H1 (cell line): ENCODE measurements at regions not wholly inside any gene's neighbourhood (a gene's known extent, or its start where the extent isn't known, plus 50 kb on each side); places are given as distances from the start of the nearest gene placed in this dataset.
A peak's percentile ranks its signal among the peaks of the same experiment; 100 is the strongest.

Experiments
- BACH1 ChIP-seq: IDR thresholded peaks from 2 replicates; pipeline ENCODE4 v1.6.1; 2012; ENCODE audit warnings: low read length, improper control_type of control experiment
- CTCF ChIP-seq, 3 experiments: IDR thresholded peaks; 1 replicate in 2 of 3; 2 replicates in 1 of 3; pipeline versions ENCODE4 v1.5.1 to v1.6.1; 2011; ENCODE audit warnings: low read length in 3 of 3, mild to moderate bottlenecking in 3 of 3, inconsistent platforms in 2 of 3, low read depth in 1 of 3, moderate library complexity in 1 of 3; ENCODE audit not compliant: insufficient read depth in 1 of 3; ENCODE audit errors: control extremely low read depth in 1 of 3
- EZH2 ChIP-seq: fragments of 200-600 bp; sonication (generic); IDR thresholded peaks from 2 replicates; pipeline ENCODE4 v1.7.1; 2012; ENCODE audit warnings: low read depth, mild to moderate bottlenecking, moderate library complexity, low read length, inconsistent platforms; ENCODE audit not compliant: severe bottlenecking
- HDAC6 ChIP-seq: IDR thresholded peaks from one replicate; pipeline ENCODE4 v1.7.1; 2012; ENCODE audit warnings: low read depth, mild to moderate bottlenecking, inconsistent platforms, low read length, moderate library complexity
- JUND ChIP-seq: IDR thresholded peaks from 2 replicates; pipeline ENCODE4 v1.6.1; 2011; ENCODE audit warnings: mild to moderate bottlenecking, improper control_type of control experiment, low read length
- KDM5A ChIP-seq: fragments of 200-600 bp; IDR thresholded peaks from 2 replicates; pipeline ENCODE4 v1.7.1; 2012; ENCODE audit warnings: mild to moderate bottlenecking, low read length, inconsistent platforms, mixed read lengths
- POLR2A ChIP-seq, 2 experiments: IDR thresholded peaks; 1 replicate in 1 of 2; 2 replicates in 1 of 2; pipeline ENCODE4 v1.6.1; 2011; ENCODE audit warnings: low read depth in 2 of 2, low read length in 2 of 2, mild to moderate bottlenecking in 2 of 2; ENCODE audit errors: control extremely low read depth in 1 of 2
- SP1 ChIP-seq: IDR thresholded peaks from 2 replicates; pipeline ENCODE4 v1.6.1; 2011; ENCODE audit warnings: low read depth, low read length

- peak in 1 of 3 experiments; percentile 3; a peak in 1 of 4 replicates for TF ChIP-seq CTCF (IDR thresholded peaks at IDR 0.05; ENCODE audit: control extremely low read depth in 1 of 3, insufficient read depth in 1 of 3, low read depth in 1 of 3, low read length in 3 of 3)
- no peak for TF ChIP-seq EZH2
- TF ChIP-seq BACH1, result no peak
- no peak for TF ChIP-seq POLR2A (IDR thresholded peaks at IDR 0.05; ENCODE audit: control extremely low read depth in 1 of 2, low read depth in 2 of 2, low read length in 2 of 2)
- no peak for TF ChIP-seq SP1
- TF ChIP-seq HDAC6, result no peak
- TF ChIP-seq JUND, result no peak
- no peak for TF ChIP-seq KDM5A
Observed at GRCh38 chr6:169096388-169096787, 157.3 kb downstream of the THBS2 start.
